AG04450 (cell line): ENCODE measurements at regions not wholly inside any gene's neighbourhood (a gene's known extent, or its start where the extent isn't known, plus 50 kb on each side); places are given as distances from the start of the nearest gene placed in this dataset.
A peak's percentile ranks its signal among the peaks of the same experiment; 100 is the strongest.

Source experiments
- CTCF ChIA-PET: fragments of 300-600, 350-600 bp; formaldehyde crosslinking; extraction: SDS; loops from one replicate; lab custom pipeline; 2022; ENCODE audit warnings: antibody characterized with exemption, inconsistent platforms; lab: Charles Lee
- POLR2A ChIA-PET: fragments of 350-600 bp; formaldehyde crosslinking; extraction: SDS; loops from one replicate; lab custom pipeline; 2021; ENCODE audit warnings: antibody characterized with exemption, inconsistent platforms; lab: Yijun Ruan, JAX
- DNase-seq: peaks from one replicate; pipeline ENCODE4 v3.0.0-alpha.2; 2011; ENCODE audit warnings: low read depth, low spot score
- H3K27ac ChIP-seq: one replicate; pipeline ENCODE4 v1.5.1; 2012; ENCODE audit warnings: low read depth, low read length, control low read depth
- H3K27me3 ChIP-seq: one replicate; pipeline ENCODE4 v1.6.0; 2012; ENCODE audit warnings: low read length; ENCODE audit not compliant: control insufficient read depth, insufficient read depth
- H3K4me3 ChIP-seq: 2 replicates; pipeline ENCODE4 v1.5.1; 2011; ENCODE audit warnings: mild to moderate bottlenecking, low read depth, low read length, control low read depth
- H3K9me3 ChIP-seq: 2 replicates; pipeline ENCODE4 v1.5.1; 2012; ENCODE audit warnings: low read length; ENCODE audit not compliant: control insufficient read depth, insufficient read depth
- CTCF ChIP-seq: IDR thresholded peaks from 2 replicates; pipeline ENCODE4 v1.5.1; 2011; ENCODE audit warnings: low read depth, low read length, control low read depth, inconsistent platforms

DNA sequence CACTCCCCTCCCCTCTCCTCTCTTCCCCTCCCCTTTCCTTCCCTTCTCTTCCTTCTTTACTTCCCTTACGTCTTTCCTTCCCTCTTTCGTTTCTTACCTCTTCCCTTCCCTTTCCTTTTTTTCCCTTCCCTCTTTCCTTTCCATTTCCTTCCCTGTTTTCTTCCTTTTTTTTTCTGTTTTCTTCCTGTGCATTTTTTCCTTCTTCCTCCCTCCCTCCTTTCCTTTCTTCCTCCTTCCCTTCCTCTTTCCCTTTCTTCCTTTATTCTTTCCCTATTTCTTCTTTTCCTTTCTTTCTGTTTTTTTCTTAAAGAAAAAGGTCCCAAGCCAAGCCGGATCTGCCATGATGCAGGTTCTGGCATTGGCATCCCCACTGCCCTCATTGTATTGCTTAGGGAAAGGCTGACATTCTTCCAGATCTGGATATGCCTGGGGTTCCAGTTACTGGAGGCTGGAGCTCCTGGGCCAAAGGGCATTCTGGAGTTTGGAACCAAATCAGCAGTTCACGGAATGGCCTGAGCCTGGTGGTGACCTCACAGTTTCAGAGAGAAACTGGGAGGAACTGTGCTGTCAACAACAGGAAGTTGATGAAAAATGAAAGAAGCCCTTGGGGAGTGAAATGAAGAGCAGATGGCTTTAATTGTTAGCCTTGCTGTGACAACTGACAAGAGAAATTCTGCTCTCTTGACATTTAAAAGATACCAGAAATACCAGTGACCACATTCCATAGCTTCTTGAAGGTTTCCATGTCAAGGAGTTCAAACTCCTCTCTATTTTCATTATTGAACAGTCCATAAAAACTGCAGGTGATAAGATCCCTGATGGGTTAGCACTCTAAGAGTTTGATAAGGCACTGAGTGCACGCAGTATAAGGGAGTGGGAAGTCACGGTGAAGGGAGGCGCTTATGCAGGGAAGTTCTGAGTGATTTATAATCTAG, 622.1 kb downstream of the SPRY1 start:
- no peak overlapping the region for H3K4me3 ChIP-seq
- CTCF ChIA-PET, result no interaction called here
- no peak for DNase-seq
- TF ChIP-seq CTCF, result no peak
- H3K27ac ChIP-seq, result peak overlapping the region; percentile 48
- POLR2A ChIA-PET, result interaction anchor here (0.6 kb wide), 1 partner anchor 94 kb away, joined by 3 read pairs; no protein-coding TSS in a partner anchor
- H3K27me3 ChIP-seq, result no peaks in the 10 kb centered on the region
- H3K9me3 ChIP-seq, result no peaks in the 10 kb centered on the region

GRCh38 chr4:124019749-124020549, 623.4 kb downstream of the SPRY1 start:
- DNase-seq, result no peak
- Histone ChIP-seq H3K4me3 (no peak overlapping the region), H3K27ac (no peak overlapping the region), H3K27me3 (no peaks in the 10 kb centered on the region), H3K9me3 (no peaks in the 10 kb centered on the region)
- no peak for TF ChIP-seq CTCF
- ChIA-PET POLR2A (no interaction called here), CTCF (no interaction called here)

GRCh38 chr4:124025000-124025399, 628.4 kb downstream of the SPRY1 start:
- no peak for TF ChIP-seq CTCF
- no peak overlapping the region for H3K27ac ChIP-seq
- no peak overlapping the region for H3K4me3 ChIP-seq
- no peaks in the 10 kb centered on the region for H3K27me3 ChIP-seq
- ChIA-PET POLR2A (no interaction called here), CTCF (no interaction called here)
- DNase-seq, result no peak
- no peaks in the 10 kb centered on the region for H3K9me3 ChIP-seq

DNA sequence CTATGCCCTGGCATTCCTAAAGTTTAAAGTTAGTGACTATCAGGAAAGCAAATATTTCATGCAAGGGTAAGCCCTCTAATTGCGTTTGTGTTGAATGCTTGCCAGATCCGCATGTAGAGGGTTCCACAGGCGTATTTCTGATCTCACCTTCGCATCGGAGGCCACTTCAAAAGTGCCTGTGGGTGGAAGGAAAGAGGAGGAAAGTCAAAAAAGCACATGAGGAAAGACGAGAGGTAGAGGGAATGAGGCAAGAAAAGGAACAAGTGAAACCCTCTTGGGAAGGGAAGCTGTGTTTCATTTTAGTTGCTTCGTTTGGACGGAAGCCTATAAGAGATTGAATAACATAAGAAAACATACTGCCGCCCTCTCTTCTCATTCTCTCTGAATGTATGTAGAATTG, 628.8 kb downstream of the SPRY1 start:
- H3K9me3 ChIP-seq, result no peaks in the 10 kb centered on the region
- DNase-seq, result no peak
- no peak for TF ChIP-seq CTCF
- no peaks in the 10 kb centered on the region for H3K27me3 ChIP-seq
- CTCF ChIA-PET, result interaction anchor here (0.5 kb wide), 1 partner anchor 61 kb away, joined by 3 read pairs; no protein-coding TSS in a partner anchor
- no peak overlapping the region for H3K27ac ChIP-seq
- H3K4me3 ChIP-seq, result no peak overlapping the region
- POLR2A ChIA-PET, result no interaction called here
